HepG2 (cell line): ENCODE measurements at regions not wholly inside any gene's neighbourhood (a gene's known extent, or its start where the extent isn't known, plus 50 kb on each side); places are given as distances from the start of the nearest gene placed in this dataset.

ENCODE experiments used
- BHLHE40 ChIP-seq: IDR thresholded peaks from 2 replicates; pipeline ENCODE4 v1.6.1; 2011; ENCODE audit warnings: low read length, improper control_type of control experiment
- FOXM1 ChIP-seq: sonication (generic); formaldehyde crosslinking; IDR thresholded peaks from 2 replicates; pipeline ENCODE4 v1.5.0; 2020; ENCODE audit warnings: missing genetic modification reagents
- HCFC1 ChIP-seq: fragments of 150-350 bp; IDR thresholded peaks from 2 replicates; pipeline ENCODE4 v1.6.1; 2014; ENCODE audit warnings: low read depth, low read length
- MTA1 ChIP-seq: sonication (generic); formaldehyde crosslinking; IDR thresholded peaks from 2 replicates; pipeline ENCODE4 v1.4.0; 2020; ENCODE audit warnings: missing genetic modification reagents, mild to moderate bottlenecking, borderline replicate concordance
- TGIF2 ChIP-seq: IDR thresholded peaks from 2 replicates; pipeline ENCODE4 v1.6.1; 2016; ENCODE audit warnings: control low read depth, missing compliant biosample characterization
- U2AF1 ChIP-seq: fragments of 200-400 bp; formaldehyde crosslinking; optimal IDR thresholded peaks from 2 replicates; pipeline ENCODE3; 2017; ENCODE audit warnings: mild to moderate bottlenecking, low read depth, low read length
- TF ChIP-seq, protein P1 (sequence below): sonication (generic); formaldehyde crosslinking; IDR thresholded peaks from 2 replicates; pipeline ENCODE4 v1.5.0; 2020; ENCODE audit warnings: mild to moderate bottlenecking, missing genetic modification reagents, moderate library complexity
- TF ChIP-seq, protein P2 (sequence below): sonication (generic); formaldehyde crosslinking; IDR thresholded peaks from 2 replicates; pipeline ENCODE4 v1.4.0; 2020; ENCODE audit warnings: missing genetic modification reagents
- TF ChIP-seq, protein P3 (sequence below): sonication (generic); formaldehyde crosslinking; IDR thresholded peaks from 2 replicates; pipeline ENCODE4 v1.4.0; 2020; ENCODE audit warnings: missing genetic modification reagents
- TF ChIP-seq, protein P4 (sequence below): sonication (generic); formaldehyde crosslinking; IDR thresholded peaks from 2 replicates; pipeline ENCODE4 v1.8.1; 2022; ENCODE audit warnings: low read depth, mild to moderate bottlenecking, missing genetic modification reagents

DNA sequence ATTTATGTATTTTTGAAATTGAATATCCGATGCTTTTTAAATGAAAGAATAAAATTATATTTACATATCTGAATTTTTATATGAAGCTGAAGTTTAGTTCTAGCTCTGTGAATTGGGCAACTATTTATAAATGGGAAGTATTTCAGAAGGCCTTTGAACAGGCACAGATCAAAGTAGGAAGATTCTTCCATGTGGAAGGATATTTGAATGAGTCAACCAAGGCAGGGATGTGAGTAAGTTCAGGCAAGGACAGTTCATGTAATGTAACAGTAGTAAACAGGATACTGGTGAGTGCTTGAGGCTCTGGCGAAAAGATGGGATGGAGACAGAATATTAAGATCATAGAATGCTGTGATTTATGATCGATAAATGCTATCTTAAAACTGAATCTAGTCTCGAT, 417.8 kb upstream of the CCDC179 start:
- TF ChIP-seq U2AF1 (no peak), FOXM1 (no peak), BHLHE40 (no peak), MTA1 (CRISPR knock-in tag) (no peak), HCFC1 (no peak), TGIF2 (CRISPR knock-in tag) (no peak)
- TF ChIP-seq, protein P1, sequence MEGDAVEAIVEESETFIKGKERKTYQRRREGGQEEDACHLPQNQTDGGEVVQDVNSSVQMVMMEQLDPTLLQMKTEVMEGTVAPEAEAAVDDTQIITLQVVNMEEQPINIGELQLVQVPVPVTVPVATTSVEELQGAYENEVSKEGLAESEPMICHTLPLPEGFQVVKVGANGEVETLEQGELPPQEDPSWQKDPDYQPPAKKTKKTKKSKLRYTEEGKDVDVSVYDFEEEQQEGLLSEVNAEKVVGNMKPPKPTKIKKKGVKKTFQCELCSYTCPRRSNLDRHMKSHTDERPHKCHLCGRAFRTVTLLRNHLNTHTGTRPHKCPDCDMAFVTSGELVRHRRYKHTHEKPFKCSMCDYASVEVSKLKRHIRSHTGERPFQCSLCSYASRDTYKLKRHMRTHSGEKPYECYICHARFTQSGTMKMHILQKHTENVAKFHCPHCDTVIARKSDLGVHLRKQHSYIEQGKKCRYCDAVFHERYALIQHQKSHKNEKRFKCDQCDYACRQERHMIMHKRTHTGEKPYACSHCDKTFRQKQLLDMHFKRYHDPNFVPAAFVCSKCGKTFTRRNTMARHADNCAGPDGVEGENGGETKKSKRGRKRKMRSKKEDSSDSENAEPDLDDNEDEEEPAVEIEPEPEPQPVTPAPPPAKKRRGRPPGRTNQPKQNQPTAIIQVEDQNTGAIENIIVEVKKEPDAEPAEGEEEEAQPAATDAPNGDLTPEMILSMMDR (CRISPR knock-in tag), result no peak
- TF ChIP-seq, protein P2, sequence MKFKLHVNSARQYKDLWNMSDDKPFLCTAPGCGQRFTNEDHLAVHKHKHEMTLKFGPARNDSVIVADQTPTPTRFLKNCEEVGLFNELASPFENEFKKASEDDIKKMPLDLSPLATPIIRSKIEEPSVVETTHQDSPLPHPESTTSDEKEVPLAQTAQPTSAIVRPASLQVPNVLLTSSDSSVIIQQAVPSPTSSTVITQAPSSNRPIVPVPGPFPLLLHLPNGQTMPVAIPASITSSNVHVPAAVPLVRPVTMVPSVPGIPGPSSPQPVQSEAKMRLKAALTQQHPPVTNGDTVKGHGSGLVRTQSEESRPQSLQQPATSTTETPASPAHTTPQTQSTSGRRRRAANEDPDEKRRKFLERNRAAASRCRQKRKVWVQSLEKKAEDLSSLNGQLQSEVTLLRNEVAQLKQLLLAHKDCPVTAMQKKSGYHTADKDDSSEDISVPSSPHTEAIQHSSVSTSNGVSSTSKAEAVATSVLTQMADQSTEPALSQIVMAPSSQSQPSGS (CRISPR knock-in tag), result no peak
- TF ChIP-seq, protein P3, sequence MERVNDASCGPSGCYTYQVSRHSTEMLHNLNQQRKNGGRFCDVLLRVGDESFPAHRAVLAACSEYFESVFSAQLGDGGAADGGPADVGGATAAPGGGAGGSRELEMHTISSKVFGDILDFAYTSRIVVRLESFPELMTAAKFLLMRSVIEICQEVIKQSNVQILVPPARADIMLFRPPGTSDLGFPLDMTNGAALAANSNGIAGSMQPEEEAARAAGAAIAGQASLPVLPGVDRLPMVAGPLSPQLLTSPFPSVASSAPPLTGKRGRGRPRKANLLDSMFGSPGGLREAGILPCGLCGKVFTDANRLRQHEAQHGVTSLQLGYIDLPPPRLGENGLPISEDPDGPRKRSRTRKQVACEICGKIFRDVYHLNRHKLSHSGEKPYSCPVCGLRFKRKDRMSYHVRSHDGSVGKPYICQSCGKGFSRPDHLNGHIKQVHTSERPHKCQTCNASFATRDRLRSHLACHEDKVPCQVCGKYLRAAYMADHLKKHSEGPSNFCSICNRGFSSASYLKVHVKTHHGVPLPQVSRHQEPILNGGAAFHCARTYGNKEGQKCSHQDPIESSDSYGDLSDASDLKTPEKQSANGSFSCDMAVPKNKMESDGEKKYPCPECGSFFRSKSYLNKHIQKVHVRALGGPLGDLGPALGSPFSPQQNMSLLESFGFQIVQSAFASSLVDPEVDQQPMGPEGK (CRISPR knock-in tag), result no peak
- TF ChIP-seq, protein P4, sequence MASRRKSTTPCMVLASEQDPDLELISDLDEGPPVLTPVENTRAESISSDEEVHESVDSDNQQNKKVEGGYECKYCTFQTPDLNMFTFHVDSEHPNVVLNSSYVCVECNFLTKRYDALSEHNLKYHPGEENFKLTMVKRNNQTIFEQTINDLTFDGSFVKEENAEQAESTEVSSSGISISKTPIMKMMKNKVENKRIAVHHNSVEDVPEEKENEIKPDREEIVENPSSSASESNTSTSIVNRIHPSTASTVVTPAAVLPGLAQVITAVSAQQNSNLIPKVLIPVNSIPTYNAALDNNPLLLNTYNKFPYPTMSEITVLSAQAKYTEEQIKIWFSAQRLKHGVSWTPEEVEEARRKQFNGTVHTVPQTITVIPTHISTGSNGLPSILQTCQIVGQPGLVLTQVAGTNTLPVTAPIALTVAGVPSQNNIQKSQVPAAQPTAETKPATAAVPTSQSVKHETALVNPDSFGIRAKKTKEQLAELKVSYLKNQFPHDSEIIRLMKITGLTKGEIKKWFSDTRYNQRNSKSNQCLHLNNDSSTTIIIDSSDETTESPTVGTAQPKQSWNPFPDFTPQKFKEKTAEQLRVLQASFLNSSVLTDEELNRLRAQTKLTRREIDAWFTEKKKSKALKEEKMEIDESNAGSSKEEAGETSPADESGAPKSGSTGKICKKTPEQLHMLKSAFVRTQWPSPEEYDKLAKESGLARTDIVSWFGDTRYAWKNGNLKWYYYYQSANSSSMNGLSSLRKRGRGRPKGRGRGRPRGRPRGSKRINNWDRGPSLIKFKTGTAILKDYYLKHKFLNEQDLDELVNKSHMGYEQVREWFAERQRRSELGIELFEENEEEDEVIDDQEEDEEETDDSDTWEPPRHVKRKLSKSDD (CRISPR knock-in tag), result no peak
